Stimulated activated CD4-positive, alpha-beta T cell treated with anti-CD3 and anti-CD28 coated beads, Interleukin-4, amount 100 ng/mL, for 1 hour (primary cell): ENCODE measurements at regions not wholly inside any gene's neighbourhood (a gene's known extent, or its start where the extent isn't known, plus 50 kb on each side); places are given as distances from the start of the nearest gene placed in this dataset.
"Not testable (repeated sequence)": the region's sequence is repeated elsewhere in the genome, so short reads cannot be mapped to it uniquely, and the experiment has no call there.

Source experiments
- DNase-seq: peaks from one replicate; pipeline ENCODE4 v3.0.0-alpha.2; 2020

GRCh38 chr1:38746941-38747600 is 112.5 kb downstream of the RRAGC start:
- no peak for DNase-seq

DNA sequence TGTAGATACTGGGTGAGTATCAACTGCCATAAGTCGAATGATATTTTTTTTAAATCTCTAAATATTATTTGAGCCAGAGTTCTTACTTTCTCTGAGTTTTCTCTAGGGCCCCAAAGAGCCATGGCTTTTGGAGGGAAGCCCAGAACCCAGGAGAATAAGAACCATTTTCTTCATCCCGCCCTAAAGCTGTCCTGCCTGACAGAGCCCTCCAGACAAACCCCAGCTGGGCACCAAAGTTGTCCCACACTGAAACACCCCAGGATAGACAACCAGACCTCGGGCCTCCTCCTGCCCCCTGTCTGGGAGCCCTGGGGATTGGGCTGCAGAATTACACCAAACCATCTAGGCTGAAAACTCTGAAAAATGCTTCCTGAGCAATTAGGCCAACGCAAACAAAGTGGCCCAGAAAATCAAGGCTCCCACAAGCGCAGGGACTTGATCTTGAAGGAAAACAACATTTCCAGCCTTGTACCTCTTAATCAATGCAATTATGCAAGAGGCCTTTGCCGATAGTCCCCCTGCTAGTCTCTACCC is 113.1 kb downstream of the RRAGC start:
- no peak for DNase-seq

GRCh38 chr1:38745476-38746401 is 113.8 kb downstream of the RRAGC start:
- no peak for DNase-seq

DNA sequence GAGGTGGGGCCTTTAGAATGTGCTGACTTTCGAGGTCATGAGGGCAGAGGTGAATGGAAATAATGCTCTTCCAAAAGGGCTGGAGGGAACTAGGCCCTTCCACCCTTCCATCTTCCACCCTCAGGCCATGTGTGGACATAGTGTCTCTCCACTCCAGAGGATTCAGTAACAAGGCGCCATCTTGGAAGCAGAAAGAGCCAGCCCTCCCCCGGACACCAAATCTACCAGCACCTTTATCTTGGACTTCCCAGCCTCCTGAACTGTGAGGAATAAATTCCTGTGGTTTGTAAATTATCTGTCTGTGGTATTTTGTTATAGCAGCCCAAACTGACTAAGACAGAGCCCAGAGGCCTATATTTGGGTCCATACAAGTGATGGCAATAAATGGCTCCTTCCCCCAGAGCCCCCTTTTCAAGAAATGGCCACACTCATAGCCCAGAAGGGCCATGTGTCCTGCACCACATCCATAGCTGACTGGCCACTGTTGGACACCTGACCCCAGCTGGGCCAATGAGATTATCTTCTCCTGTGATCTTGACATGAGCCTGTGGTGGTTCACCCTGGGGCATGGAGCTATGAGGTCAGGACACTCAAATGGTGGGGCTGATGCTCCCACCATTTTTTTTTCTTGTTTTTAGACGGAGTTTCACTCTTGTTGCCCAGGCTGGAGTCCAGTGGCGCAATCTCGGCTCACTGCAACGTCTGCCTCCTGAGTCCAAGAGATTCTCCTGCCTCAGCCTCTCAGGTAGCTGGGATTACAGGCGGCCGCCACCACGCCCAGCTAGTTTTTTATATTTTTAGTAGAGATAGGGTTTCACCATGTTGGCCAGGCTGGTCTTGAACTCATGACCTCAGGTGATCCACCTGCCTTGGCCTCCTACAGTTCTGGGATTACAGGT is 114.9 kb downstream of the RRAGC start:
- DNase-seq = no peak

GRCh38 chr1:38743184-38743583 is 116.4 kb downstream of the RRAGC start:
- no peak for DNase-seq

DNA sequence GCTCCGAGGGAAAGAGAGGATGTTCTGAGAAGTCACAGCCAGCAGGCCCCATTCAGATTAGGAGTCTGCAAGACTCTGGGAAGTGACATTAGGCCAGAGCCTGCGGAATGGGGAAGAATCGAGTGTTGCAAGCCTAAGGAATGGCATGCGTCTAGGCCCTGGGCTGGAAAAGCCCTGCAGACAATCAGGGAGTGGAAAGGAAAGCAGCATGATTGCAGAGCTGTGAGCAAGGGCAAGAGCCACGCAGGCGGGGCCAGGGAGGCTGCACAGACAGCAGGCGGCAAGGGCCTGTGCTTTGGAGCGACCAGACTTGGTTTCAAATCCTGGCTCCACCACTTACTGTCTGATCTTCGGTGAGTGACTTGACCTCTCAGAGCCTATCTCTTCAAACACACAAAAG is 118.2 kb downstream of the RRAGC start:
- no peak for DNase-seq

DNA sequence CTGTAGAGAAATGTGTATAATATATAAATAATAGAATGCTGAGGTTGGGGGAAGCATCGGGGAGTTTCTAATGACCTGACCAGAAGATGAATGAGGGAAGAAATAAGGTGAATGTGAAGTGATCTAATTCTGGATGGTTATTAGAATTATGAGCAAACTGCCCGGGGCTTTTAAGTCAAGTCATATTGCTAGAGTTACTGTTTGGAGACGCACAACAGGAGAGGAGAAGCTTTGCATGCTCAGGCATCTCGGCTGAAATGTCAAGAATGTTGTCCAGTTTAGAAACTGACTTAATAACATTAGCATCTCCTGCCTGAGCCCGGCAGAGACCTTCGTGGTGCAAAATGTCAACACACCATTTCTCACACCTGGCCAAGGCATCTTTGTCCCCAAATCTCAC is 119.1 kb downstream of the RRAGC start:
- no peak for DNase-seq

GRCh38 chr1:38738207-38738606 is 121.4 kb downstream of the RRAGC start:
- DNase-seq = no peak

DNA sequence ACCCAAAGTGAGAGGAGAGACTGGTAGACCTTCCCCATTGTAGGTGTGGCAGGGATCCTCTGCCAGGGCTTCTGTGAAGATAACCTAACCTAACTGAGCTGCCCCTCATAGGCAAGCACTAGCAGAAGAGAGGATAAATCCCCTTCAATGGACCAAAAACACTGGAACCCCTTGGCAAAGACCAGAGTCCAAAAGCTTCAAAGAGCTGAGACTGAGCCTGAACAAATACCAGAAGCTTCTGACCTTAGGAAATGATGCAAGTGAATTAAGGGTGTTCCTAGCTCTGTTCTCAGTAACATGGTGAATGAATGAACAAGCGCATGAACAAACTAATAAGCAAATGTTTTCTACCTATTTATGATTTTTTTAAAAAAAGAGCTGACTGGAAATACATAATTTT is 123.2 kb downstream of the RRAGC start:
- DNase-seq = no peak

GRCh38 chr1:38735651-38736161 is 123.9 kb downstream of the RRAGC start:
- DNase-seq = no peak

DNA sequence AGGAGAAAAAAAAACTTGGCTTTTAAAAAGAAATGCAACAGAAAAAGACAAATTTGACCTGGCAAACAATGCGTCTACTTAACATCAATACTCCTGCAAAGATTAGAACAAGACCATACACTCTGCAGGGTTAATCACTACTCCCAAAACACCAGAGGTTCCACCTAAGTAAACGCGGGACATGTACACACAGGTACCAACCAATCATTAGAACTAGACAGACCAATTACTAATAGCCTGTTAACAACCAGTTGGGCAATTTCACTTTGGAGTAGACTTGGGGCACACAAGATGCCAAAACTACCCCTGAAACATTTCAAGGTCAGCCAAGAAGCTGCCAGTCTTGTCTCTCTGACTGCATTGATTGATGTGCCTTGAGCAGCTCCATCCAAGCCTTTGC is 125.8 kb downstream of the RRAGC start:
- no peak for DNase-seq

GRCh38 chr1:38730511-38731397 is 128.8 kb downstream of the RRAGC start:
- no peak for DNase-seq

GRCh38 chr1:38728585-38728908 is 131.0 kb downstream of the RRAGC start:
- no peak for DNase-seq

GRCh38 chr1:38727684-38728584 is 131.6 kb downstream of the RRAGC start:
- DNase-seq = no peak

GRCh38 chr1:38725321-38725961 is 134.1 kb downstream of the RRAGC start:
- not testable (repeated sequence) for DNase-seq

GRCh38 chr1:38724160-38725131 is 135.1 kb downstream of the RRAGC start:
- no peak for DNase-seq

DNA sequence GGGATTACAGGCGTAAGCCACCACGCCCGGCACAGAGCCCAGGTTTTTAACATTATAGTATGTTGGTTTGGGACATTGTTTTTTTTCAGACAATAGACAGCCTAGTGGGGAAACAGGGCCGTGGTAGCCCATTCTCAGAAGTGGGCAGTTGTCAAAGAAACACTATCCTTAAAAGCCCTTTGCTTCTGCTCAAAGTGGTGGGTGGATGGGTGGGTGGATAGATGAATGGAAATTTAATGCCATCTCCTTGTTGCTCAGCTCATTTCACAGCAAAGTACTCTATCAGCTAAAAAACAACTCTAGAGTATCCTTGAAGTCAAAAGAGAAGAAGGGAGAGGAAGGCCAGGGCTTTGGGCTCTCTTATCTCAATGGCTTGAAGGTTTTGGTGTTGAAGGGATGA is 137.8 kb downstream of the RRAGC start:
- no peak for DNase-seq

GRCh38 chr1:38719880-38720279 is 139.7 kb downstream of the RRAGC start:
- no peak for DNase-seq

DNA sequence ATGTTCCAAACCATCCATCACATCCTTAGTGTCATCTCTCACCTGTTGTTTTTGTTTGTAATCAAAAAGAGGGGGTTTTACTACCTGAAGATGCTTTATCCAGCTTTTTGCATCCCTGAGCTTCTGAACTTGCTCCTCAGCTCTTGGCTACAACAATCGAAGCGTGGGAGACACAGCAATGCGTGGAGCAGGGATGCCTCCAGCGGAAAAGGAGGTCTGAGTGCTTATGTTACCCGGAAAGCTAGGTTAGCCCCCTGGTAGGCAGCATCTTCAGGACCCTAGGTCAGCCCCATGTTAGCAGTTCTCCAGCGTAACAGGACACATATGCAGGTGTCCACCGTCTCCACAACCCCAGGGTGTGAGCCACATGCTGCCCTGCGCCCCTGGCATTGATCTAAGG is 141.5 kb downstream of the RRAGC start:
- DNase-seq = no peak
